Activated CD8-positive, alpha-beta memory T cell treated with anti-CD3 and anti-CD28 coated beads for 36 hours (primary cell): ENCODE measurements at regions not wholly inside any gene's neighbourhood (a gene's known extent, or its start where the extent isn't known, plus 50 kb on each side); places are given as distances from the start of the nearest gene placed in this dataset.

ENCODE experiments used
- CTCF ChIA-PET: fragments of 350-600 bp; sonication (Branson Sonifier 250); formaldehyde crosslinking; loops from one replicate; lab custom pipeline; 2021; ENCODE audit warnings: antibody characterized with exemption; lab: Charles Lee
- POLR2A ChIA-PET: fragments of 350-600 bp; sonication (Branson Sonifier 250); formaldehyde crosslinking; loops from one replicate; lab custom pipeline; 2021; ENCODE audit warnings: antibody characterized with exemption; lab: Charles Lee

DNA sequence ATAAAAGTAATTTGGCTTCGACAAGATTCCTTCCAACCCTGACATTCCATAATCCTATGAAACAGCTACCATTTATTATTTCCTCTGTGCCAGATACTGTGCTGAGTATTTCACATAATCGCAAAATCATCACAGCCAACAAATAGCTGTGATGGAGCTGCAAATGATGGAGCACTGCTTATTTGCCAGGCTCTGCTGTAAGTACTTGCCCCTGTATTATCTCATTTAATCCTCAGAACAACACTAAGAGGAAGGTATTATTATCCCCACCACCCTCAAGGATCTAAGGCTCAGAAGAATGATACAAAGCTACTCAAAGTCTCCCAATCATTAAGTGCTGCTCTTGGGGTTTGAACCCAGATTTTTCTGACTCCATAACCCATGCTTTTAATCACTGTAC is 145.5 kb downstream of the CCDC34 start:
- ChIA-PET POLR2A (no interaction called here), CTCF (no interaction called here)

GRCh38 chr11:27216270-27217149 is 146.5 kb downstream of the CCDC34 start:
- CTCF ChIA-PET = no interaction called here
- POLR2A ChIA-PET = no interaction called here

GRCh38 chr11:27215471-27216269 is 147.3 kb downstream of the CCDC34 start:
- CTCF ChIA-PET = no interaction called here

DNA sequence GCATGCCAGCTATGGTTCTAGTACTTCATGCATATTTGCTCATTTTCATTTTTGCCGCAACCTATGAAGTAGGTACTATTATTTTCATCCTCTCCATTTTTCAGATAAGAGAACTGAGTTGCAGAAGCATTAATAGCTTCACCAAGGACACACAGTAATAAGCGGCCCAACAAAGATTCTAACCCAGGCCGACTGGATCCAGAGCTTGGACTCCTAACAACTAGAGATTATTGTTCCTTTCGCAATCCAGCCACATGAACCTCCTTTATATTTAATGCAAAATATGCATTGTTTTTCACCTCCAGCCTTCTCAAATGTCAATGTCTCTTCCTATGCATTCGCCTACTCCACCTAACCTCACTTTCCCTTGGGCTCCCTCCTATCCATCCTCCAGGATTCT is 148.3 kb downstream of the CCDC34 start:
- ChIA-PET POLR2A (no interaction called here), CTCF (interaction anchor here (1.1 kb wide), 1 partner anchor 14 kb away, joined by 4 read pairs; no protein-coding TSS in a partner anchor)

More at GRCh38 chr11:27215471-27216269, 147.3 kb downstream of the CCDC34 start:
- POLR2A ChIA-PET = no interaction called here

- ChIA-PET POLR2A (no interaction called here), CTCF (interaction anchor here (1.1 kb wide), 1 partner anchor 15 kb away, joined by 4 read pairs; no protein-coding TSS in a partner anchor)
These were observed 149.8 kb downstream of the CCDC34 start for GRCh38 chr11:27213232-27213660.

GRCh38 chr11:27212248-27212780 is 150.7 kb downstream of the CCDC34 start:
- ChIA-PET CTCF (no interaction called here), POLR2A (no interaction called here)

DNA sequence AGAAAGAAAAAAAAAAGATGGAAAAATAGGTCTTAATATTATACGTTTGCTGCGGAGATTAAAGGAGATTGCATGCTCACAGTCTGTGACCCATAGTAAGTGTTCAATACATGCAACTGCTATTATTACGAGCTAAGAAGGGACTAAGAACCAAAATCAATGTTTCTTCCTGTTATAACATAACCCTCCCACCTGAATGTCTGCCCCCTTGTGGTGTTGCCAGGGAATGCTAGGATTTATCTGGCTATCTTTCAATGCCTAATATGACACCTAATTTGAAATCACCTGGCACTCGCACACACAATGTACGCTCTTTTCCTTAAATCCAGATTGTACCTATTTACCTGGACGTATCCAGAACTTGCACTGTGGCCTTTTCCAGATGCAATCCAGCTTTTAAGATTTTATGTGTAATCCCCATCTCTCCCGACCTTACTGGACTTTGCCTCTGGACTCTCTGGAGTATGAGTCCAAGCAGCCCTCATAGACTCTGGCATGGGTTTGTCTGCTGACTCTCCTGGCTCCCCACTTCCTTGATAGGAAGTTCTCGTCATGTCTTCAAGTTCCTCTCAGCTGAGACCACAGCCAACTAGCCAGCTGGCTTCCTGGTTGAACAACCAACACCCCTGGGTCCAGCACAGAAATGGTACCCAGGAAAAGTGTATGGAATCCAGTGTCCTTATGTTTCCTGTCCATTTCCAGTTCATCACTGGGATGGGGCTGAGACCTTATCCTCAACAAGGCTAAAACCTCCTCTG is 151.5 kb downstream of the CCDC34 start:
- POLR2A ChIA-PET = no interaction called here
- CTCF ChIA-PET = no interaction called here

GRCh38 chr11:27210531-27210930 is 152.5 kb downstream of the CCDC34 start:
- ChIA-PET CTCF (no interaction called here), POLR2A (no interaction called here)

DNA sequence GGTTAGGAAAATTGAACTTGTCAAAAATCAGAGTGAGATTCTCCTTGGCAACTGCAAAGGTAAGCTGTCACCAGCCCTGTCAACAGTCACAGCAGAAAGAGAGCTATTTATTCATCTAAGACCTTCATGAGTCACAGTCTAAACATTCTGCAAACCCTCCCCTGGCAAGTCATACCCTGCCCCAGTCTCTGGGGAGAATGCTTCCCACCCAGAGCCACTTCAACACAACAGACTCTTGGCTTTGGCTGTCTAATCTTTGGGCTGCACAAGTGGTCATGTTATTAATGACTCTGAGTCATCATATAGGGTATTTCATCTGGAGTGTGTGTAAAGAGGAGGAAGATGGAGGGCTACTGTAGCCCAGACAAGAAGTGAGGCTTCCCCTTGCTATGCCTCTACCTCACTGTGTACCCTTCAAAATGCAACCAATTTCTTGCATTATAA is 153.4 kb downstream of the CCDC34 start:
- ChIA-PET POLR2A (no interaction called here), CTCF (no interaction called here)

- CTCF ChIA-PET = no interaction called here
- POLR2A ChIA-PET = no interaction called here
These were observed 154.2 kb downstream of the CCDC34 start for GRCh38 chr11:27208846-27209245.

DNA sequence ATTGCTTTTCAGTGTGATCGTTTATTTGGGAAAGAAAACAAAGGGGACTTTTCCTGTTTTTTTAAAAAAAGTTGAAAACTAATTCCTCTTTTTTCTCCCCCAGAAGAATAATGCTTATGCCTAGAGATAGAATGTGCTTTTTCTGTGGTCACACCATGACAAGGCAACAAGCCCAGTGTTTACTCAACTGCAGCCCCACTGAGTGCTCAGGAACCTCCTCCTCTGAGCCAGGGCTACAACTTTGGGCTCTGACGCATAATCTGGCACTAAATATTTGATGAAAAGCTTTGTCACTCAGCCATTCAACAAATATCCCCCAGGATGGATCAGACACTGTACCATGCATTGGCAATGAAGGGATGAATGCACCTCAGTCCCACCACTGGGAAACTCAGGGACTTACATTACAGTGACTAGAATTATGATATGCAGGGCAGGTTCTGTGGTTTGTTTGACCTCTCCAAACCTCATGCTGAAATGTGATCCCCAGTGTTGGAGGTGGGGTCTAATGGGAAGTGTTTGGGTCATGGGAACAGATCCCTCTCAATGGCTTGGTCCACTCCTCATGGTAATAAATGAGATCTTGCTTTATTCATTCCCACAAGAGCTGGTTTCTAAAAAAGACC is 155.9 kb downstream of the CCDC34 start:
- POLR2A ChIA-PET = no interaction called here
- CTCF ChIA-PET = no interaction called here

DNA sequence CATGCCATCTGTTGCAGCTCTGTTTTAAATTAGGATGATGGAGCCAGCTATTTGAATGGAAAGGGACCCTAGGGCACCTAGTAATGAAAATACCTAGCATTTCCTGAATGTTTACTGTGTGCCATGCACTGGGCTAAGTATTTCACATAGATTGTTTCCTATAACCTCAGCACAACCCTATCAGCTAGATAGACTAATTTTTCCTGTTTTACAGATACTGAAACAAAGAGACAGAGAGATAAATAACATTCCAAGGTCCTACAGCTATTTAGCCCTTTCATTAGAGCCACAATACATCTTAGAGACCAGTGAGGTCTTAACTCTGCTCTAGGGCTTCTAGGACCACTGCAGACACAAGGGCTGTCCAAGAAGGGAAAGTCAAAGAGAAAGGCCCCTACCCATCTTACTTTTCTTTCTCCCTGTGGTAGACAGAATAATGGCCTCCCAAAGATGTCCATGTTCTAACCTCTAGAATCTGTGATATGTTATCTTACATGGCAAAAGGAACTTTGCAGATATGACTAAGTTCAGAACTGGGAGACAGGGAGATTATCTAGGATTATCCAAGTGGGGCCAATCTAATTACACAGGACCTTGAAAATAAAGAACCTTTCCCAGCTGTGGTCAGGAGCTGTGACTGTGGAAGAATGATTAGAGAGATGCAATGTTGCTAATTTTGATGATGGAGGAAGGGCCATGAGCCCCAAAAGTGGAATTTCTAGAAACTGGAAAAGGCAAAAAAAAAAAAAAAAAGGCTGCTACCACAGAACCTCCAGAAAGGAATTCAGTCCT is 157.0 kb downstream of the CCDC34 start:
- CTCF ChIA-PET = no interaction called here
- POLR2A ChIA-PET = interaction anchor here (0.6 kb wide), 1 partner anchor 10 kb away, joined by 4 read pairs; no protein-coding TSS in a partner anchor

GRCh38 chr11:27205250-27205649 is 157.8 kb downstream of the CCDC34 start:
- ChIA-PET POLR2A (no interaction called here), CTCF (no interaction called here)

DNA sequence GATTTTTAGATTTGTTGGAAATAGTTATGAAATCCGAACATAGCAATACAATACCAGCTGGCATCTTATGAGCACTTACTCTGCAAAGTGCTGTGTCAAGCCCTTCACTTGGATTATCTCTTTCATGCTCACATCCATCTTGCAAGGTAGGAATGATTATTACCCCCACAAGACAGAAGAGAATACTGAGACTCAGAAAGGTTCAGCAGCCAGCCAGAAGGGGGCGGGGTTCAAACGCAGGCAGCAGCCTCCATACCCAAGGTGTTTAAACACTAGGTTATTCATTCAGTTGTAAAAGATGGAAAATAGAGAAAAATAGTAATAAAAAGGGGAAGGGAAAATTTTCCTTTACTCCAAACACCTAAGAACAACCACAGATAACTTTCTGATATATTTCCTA is 158.5 kb downstream of the CCDC34 start:
- POLR2A ChIA-PET = no interaction called here

DNA sequence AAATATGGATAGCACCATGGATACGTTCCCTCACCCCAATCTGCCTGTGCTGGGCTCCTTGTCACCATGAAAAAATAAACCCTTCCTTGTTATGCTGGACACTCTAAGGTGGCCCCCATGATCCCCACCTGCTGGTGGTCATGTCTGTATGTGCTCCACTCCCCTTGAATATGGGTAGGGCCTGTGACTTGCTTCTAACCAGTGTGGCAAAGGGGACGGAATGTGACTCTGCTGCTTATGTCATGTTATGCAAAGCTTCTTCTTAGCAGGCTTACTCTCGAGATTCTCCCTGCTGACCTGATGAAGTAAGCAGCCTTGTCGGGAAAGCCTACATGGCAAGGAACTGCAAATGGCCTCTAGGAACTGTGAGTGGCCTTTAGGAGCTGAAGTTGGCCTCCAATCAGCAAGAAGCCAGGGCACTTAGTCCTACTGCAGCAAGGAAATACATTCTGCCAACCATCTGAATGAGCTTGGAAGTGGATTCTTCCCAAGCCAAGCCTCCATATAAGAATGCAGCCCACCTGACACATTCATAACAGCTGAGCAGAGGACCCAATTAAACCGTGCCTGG is 159.9 kb downstream of the CCDC34 start:
- ChIA-PET POLR2A (no interaction called here), CTCF (interaction anchor here (0.6 kb wide), 1 partner anchor 282 kb away, joined by 3 read pairs; no protein-coding TSS in a partner anchor)

More for the DNA sequence above, 158.5 kb downstream of the CCDC34 start:
- CTCF ChIA-PET = no interaction called here

DNA sequence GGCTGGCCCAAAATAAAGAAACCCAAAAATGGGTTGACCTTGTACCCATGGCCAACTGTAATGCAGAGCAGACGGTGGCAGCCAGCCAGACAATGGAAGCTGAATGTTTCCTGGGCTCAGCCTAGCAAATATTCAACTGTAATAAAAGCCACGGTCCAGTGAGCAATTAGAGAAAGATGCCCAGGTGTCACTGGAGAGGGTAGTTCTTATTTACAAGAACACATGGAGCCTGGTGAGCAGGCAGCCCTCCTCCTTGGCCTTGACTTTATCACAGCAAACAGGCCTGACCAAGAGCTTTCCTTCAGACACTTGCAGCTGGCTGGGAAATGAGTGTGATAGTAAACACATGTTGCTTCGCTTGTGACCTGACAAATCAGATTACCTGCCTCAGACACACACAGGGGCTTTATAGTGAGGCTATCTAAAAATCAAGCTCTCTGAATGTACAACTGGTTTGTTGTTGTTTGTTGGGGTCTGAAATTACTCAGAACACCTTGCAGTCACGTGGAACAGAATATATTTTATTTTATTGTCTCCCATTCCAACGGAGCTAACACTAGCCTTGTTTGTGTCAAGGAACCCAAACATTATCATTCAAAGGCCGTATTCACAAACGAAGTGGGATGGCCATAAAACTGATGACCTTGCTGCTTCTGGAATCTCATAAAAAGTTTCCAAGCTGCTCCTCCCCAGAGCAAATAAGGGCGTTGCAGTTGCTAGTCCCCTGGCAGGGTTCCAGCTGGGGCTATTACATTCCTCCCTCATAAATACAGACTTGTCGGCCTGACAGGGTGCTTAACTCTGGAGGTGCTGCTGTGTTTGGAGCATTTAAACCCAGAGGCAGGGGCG is 161.1 kb downstream of the BBOX1 start:
- ChIA-PET POLR2A (no interaction called here), CTCF (no interaction called here)
